Thymus (tissue), 11 donors: ENCODE measurements at regions not wholly inside any gene's neighbourhood (a gene's known extent, or its start where the extent isn't known, plus 50 kb on each side); places are given as distances from the start of the nearest gene placed in this dataset.
"Not testable (repeated sequence)": the region's sequence is repeated elsewhere in the genome, so short reads cannot be mapped to it uniquely, and the experiment has no call there.

Experiments used
- DNase-seq, 9 donors: peaks; one replicate each; pipeline ENCODE4 v3.0.0-alpha.2; 2013; ENCODE audit warnings: low spot score in 9 of 9, low read depth in 6 of 9, missing footprints in 1 of 9
- H3K27ac ChIP-seq, 2 donors: one replicate each; pipeline ENCODE4 v1.5.1; 2013; ENCODE audit warnings: control low read depth in 1 of 2, low read depth in 1 of 2, low read length in 1 of 2, mild to moderate bottlenecking in 1 of 2, moderate library complexity in 1 of 2
- H3K27me3 ChIP-seq, 2 donors: one replicate each; pipeline ENCODE4 v1.5.1; 2013; ENCODE audit warnings: low read length in 1 of 2; ENCODE audit not compliant: control insufficient read depth in 2 of 2, insufficient read depth in 1 of 2
- H3K36me3 ChIP-seq, 2 donors: one replicate each; pipeline ENCODE4 v1.5.1; 2013; ENCODE audit warnings: low read length in 1 of 2, mild to moderate bottlenecking in 1 of 2, moderate library complexity in 1 of 2; ENCODE audit not compliant: control insufficient read depth in 2 of 2, insufficient read depth in 2 of 2
- H3K4me1 ChIP-seq, 2 donors: one replicate each; pipeline ENCODE4 v1.5.1; 2013; ENCODE audit warnings: low read length in 2 of 2; ENCODE audit not compliant: control insufficient read depth in 2 of 2, insufficient read depth in 2 of 2
- H3K4me3 ChIP-seq, 2 donors: one replicate each; pipeline ENCODE4 v1.5.1; 2013; ENCODE audit warnings: low read length in 2 of 2, control low read depth in 1 of 2, mild to moderate bottlenecking in 1 of 2
- H3K9me3 ChIP-seq, 2 donors: one replicate each; pipeline ENCODE4 v1.5.1; 2013; ENCODE audit warnings: low read length in 1 of 2, mild to moderate bottlenecking in 1 of 2; ENCODE audit not compliant: control insufficient read depth in 2 of 2, insufficient read depth in 1 of 2
- WGBS: extraction: QIAGEN DNeasy Blood & Tissue Kit; methylation state at CpG from one replicate; pipeline ENCODE4 v1.1.7; 2013; 5-methylcytosine and 5-hydroxymethylcytosine counted together
- donor health status: healthy.

DNA sequence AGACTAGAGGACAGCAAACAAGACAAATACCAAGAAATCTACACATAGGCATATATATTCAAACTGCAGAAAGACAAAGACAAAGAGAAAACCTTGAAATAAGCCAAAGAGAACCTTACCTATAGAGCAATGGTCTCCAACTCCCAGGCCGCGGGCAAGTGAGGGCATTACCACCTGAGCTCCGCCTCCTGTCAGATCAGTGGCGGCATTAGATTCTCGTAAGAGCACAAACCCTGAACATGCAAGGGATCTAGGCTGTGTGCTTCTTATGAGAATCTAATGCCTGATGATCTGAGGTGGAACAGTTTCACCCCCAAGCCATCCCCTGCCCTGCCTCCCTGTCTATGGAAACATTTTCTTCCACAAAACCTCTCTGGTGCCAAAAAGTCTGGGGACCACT lies 101.0 kb upstream of the MRPS30 start:
- Histone ChIP-seq H3K9me3 (no peaks in the 10 kb centered on the region), H3K4me3 (no peak overlapping the region), H3K36me3 (no peaks in the 10 kb centered on the region), H3K27ac (no peak overlapping the region), H3K4me1 (no peaks in the 10 kb centered on the region), H3K27me3 (no peaks in the 10 kb centered on the region)
- no peak for DNase-seq
- WGBS, result 95% methylated on average over 5 of the region's 5 CpGs

DNA sequence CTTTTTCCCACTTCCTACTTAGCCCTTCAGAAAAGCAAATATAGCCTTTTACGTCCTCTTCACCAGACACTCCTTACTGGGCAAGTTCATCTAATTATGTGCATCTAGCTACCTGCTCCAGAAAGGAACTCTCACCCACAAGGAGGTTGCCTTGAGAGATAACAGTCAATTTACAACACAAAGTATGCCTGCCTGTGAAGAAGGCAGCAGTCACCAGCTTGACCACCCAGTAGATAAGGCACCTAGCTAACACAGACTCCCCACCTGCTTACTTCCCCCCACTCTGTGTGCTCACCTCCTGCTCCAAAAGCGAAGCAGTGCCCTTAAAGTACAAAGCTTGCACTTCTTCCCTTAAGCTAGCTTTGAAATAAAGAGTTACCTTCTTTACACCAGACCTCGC lies 111.7 kb upstream of the MRPS30 start:
- no peak for DNase-seq
- Histone ChIP-seq H3K27ac (no peak overlapping the region), H3K4me1 (no peaks in the 10 kb centered on the region), H3K36me3 (no peaks in the 10 kb centered on the region), H3K4me3 (no peak overlapping the region), H3K9me3 (no peaks in the 10 kb centered on the region), H3K27me3 (no peaks in the 10 kb centered on the region)
- WGBS, result 77% methylated on average over 3 of the region's 3 CpGs

- Histone ChIP-seq H3K27ac (no peak overlapping the region), H3K9me3 (no peaks in the 10 kb centered on the region), H3K36me3 (no peaks in the 10 kb centered on the region), H3K4me3 (no peak overlapping the region), H3K4me1 (no peaks in the 10 kb centered on the region), H3K27me3 (no peaks in the 10 kb centered on the region)
- 90% methylated on average over 6 of the region's 6 CpGs for WGBS
- DNase-seq, result no peak
Observed at GRCh38 chr5:44695259-44695658, 113.5 kb upstream of the MRPS30 start.

DNA sequence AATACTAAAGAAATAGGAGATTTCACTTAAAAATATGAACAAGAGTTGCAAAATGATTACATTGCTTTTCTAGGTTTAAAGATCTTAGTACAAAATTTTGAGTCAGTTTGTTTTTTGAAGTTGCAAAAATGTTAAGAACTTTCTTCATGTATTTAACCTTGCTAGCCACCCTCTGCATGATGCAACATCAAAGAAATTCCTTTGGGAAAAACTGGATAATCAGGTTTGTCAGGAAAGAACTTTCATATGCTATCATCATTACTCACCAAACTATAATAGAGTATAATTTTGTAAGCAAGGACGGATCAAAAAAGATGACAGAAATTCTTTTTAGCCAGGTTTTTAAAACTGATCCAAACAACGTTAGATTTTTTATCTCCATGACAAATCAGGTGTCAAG lies 116.9 kb upstream of the MRPS30 start:
- no peak overlapping the region for H3K27ac ChIP-seq
- no peak for DNase-seq
- 91% methylated on average over 2 of the region's 2 CpGs for WGBS

GRCh38 chr5:44681906-44682305 lies 126.8 kb upstream of the MRPS30 start:
- 95% methylated on average over 4 of the region's 4 CpGs for WGBS

More for the DNA sequence above, 116.9 kb upstream of the MRPS30 start:
- H3K4me3 ChIP-seq, result no peak overlapping the region
- no peaks in the 10 kb centered on the region for H3K27me3 ChIP-seq
- H3K4me1 ChIP-seq, result no peaks in the 10 kb centered on the region
- no peaks in the 10 kb centered on the region for H3K9me3 ChIP-seq
- H3K36me3 ChIP-seq, result no peaks in the 10 kb centered on the region

DNA sequence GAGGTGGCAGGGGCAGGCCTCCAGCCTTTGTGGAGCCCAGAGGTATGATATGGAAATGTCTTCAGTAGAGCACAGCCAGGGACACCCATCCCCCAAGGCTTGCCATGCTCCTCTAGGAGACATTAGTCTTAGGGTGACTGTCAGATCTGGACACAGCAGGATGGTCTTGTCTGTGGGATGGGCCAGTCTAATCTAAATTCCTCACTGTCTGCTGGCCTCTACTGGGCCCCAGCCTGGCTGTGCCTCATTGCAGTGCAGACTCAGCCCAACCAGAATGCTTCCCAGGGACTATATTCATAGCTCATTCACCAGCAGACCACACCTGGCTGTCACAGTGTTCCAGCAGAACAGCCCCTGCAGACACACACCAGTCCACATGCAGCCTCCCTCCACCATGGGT lies 129.5 kb upstream of the MRPS30 start:
- H3K27ac ChIP-seq, result no peak overlapping the region
- no peak for DNase-seq
- no peaks in the 10 kb centered on the region for H3K36me3 ChIP-seq
- H3K27me3 ChIP-seq, result no peaks in the 10 kb centered on the region
- no peak overlapping the region for H3K4me3 ChIP-seq
- peaks cover 1 to 8% of the 10 kb centered on the region in 2 donors for H3K9me3 ChIP-seq
- H3K4me1 ChIP-seq, result no peaks in the 10 kb centered on the region

More at GRCh38 chr5:44681906-44682305, 126.8 kb upstream of the MRPS30 start:
- Histone ChIP-seq H3K4me1 (no peaks in the 10 kb centered on the region), H3K36me3 (no peaks in the 10 kb centered on the region), H3K27ac (no peak overlapping the region), H3K9me3 (peaks cover 1 to 8% of the 10 kb centered on the region in 2 donors), H3K4me3 (no peak overlapping the region), H3K27me3 (no peaks in the 10 kb centered on the region)
- DNase-seq, result no peak

DNA sequence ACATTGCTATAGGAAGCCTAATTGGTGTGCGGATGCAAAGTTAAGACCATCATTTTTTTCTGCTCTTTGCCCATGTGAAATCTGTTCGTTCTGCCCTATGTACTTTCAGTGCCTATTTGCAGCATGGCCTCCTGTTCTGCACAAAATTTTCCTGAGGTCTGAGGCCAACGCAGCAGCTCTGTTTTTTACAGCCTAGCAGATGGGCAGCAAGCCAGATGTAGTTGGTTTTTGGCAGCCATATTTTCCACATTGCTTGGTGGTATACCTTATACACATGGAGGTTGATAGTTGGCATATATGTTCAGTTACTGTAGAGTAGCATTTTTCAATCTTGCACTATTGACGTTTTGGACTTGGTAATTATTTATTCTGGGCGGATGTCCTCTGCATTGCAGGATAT lies 133.5 kb upstream of the MRPS30 start:
- DNase-seq, result no peak
- 90% methylated on average over 5 of the region's 5 CpGs for WGBS
- H3K9me3 ChIP-seq, result peaks cover 1 to 8% of the 10 kb centered on the region in 2 donors
- no peaks in the 10 kb centered on the region for H3K27me3 ChIP-seq
- no peak overlapping the region for H3K27ac ChIP-seq
- no peaks in the 10 kb centered on the region for H3K4me1 ChIP-seq
- H3K36me3 ChIP-seq, result no peaks in the 10 kb centered on the region
- H3K4me3 ChIP-seq, result no peak overlapping the region

GRCh38 chr5:44674461-44674860 lies 134.3 kb upstream of the MRPS30 start:
- 97% methylated on average over 1 of the region's 1 CpG for WGBS
- H3K4me1 ChIP-seq, result no peaks in the 10 kb centered on the region

DNA sequence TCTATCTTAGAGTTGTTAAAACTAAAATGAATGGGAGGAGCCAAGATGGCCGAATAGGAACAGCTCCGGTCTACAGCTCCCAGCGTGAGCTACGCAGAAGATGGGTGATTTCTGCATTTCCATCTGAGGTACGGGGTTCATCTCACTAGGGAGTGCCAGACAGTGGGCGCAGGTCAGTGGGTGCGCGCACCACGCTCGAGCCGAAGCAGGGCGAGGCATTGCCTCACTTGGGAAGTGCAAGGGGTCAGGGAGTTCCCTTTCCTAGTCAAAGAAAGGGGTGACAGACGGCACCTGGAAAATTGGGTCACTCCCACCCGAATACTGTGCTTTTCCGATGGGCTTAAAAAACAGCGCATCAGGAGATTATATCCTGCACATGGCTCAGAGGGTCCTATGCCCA lies 140.3 kb upstream of the MRPS30 start:
- H3K36me3 ChIP-seq, H3K27ac ChIP-seq, H3K4me3 ChIP-seq, DNase-seq, H3K4me1 ChIP-seq, H3K27me3 ChIP-seq: not testable (repeated sequence)
- H3K9me3 ChIP-seq, result peaks cover 0 to 16% of the 10 kb centered on the region in 2 donors
- 89% methylated on average over 16 of the region's 16 CpGs for WGBS

More at GRCh38 chr5:44674461-44674860, 134.3 kb upstream of the MRPS30 start:
- Histone ChIP-seq H3K9me3 (peaks cover under 1 to 7% of the 10 kb centered on the region in 2 donors), H3K27ac (no peak overlapping the region), H3K4me3 (no peak overlapping the region), H3K27me3 (no peaks in the 10 kb centered on the region), H3K36me3 (no peaks in the 10 kb centered on the region)
- DNase-seq, result no peak
